HPDE6-E6E7 (cell line): ENCODE measurements at regions not wholly inside any gene's neighbourhood (a gene's known extent, or its start where the extent isn't known, plus 50 kb on each side); places are given as distances from the start of the nearest gene placed in this dataset.

Source experiments
- DNase-seq: peaks from one replicate; pipeline ENCODE4 v3.0.0; 2011; ENCODE audit warnings: missing footprints; ENCODE audit errors: extremely low spot score

DNA sequence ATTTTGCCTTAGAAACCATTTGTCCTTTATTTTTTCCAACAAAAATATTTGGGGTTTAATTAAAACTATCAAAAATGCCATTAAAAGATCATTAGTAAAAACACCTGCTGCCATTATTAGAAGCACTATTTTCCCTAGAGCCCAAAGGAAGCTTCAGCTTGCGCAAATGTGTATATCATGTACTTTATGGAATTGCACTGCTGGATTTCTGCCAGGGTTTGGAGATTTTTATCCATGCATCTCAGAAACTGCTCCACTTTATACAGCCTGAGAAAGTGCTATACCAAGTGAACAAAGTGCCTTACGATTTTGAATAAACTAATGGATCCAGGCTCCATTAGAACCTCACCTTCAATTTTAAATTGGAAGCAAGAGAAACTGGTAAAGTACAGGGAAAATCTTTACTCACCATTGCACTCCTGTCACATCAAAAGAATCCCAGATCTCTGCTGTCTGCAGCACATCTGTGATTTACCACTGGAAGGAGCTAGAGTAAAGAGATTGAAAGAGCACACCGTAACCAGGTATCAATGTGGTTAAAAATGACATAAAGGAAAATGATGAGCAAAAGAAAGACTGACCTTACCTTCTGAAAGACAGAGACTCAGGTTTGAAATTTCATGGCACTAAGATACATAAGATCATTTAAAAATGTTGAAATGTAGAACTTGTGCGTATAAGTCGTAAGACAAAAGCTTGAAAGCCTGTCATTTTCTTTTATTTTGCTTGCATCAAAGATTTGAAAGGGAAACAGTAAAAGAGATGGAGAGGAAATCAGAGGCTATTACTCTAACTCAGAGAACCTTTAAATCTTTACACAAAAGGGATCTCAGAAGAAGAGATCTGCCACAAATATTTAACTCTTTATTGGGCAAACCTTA, 678.1 kb upstream of the GOT2 start:
- peak; percentile 22 for DNase-seq

DNA sequence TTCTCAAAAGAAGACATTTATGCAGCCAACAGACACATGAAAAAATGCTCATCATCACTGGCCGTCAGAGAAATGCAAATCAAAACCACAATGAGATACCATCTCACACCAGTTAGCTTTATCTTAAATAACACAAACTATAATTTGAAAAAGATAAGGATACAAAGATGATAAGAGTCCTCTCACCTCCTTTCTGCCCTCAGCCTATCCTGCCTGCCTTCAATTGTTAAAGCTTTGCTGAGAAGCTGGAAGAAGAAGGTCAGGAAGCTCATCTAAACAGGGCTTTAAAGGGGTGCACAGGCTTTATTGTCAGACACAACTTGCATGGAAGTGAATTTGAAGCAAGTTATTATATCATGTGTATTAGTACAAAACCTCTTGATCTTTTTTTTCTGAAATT, 676.3 kb upstream of the GOT2 start:
- no peak for DNase-seq

- DNase-seq: no peak
Observed at GRCh38 chr16:59405802-59406201, 671.7 kb upstream of the GOT2 start.

GRCh38 chr16:59404509-59404908, 670.4 kb upstream of the GOT2 start:
- no peak for DNase-seq

GRCh38 chr16:59400830-59401229, 666.7 kb upstream of the GOT2 start:
- DNase-seq: no peak

GRCh38 chr16:59397638-59398037, 663.5 kb upstream of the GOT2 start:
- no peak for DNase-seq

GRCh38 chr16:59394526-59394925, 660.4 kb upstream of the GOT2 start:
- no peak for DNase-seq

- DNase-seq: no peak
Observed at GRCh38 chr16:59392911-59393310, 658.8 kb upstream of the GOT2 start.

- no peak for DNase-seq
Observed at GRCh38 chr16:59391617-59392364, 657.7 kb upstream of the GOT2 start.

GRCh38 chr16:59385959-59386358, 651.8 kb upstream of the GOT2 start:
- DNase-seq: no peak

DNA sequence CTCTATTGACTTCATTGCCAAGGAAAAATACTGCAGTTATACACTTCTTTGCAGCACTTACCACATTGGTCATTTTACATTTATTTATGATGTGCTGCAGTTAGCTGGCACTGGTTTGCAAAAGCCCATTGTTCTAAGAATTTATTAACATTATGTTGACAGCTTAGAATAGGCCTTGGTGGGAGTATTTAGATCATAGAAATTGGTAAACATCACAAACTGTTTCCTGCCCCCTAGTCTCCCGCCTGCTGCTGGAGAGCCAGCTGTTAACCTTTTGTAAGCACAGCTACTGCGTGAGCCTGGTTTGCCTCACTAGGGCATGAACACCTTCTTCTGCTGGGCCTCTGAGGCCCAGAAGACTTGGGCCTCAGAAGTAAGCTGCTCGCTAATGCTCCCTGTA, 651.4 kb upstream of the GOT2 start:
- no peak for DNase-seq

DNA sequence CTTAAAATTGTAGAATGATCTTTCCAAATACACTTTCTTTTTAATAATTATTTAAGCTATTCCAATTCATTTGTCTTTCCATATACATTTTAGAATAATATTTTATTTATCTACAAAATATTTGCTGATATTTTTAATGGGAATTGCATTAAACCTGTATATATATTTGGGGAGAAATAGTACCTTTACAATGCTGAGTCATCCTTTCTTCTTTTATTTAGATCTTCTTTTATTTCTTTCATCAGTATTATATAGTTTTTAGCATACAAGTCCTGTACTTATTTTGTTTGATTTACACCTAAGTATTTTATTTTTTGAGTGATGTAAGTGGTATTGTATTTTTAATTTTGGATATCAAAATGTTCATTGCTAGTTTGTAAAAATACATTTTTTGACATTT, 639.5 kb upstream of the GOT2 start:
- no peak for DNase-seq

DNA sequence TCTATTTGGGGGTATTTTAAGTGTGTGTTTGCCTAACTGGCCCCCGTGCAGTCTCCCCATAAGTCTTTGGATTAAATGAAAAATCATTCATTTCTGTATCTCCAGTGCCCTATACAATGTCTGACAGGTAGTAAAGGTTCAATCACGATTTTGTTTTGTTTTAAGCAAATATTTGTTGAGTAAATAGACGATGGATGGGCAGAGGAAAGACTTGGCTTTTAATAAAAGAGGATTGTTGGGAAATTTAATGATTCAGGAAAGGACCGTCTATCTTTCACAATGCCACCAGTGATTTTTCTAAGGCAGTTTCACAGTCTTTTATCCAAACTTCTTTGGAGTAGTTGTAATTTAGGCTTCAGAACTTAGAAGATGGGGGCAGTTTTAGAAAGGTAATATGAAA, 636.6 kb upstream of the GOT2 start:
- DNase-seq: no peak

GRCh38 chr16:59369523-59369922, 635.4 kb upstream of the GOT2 start:
- DNase-seq: no peak

DNA sequence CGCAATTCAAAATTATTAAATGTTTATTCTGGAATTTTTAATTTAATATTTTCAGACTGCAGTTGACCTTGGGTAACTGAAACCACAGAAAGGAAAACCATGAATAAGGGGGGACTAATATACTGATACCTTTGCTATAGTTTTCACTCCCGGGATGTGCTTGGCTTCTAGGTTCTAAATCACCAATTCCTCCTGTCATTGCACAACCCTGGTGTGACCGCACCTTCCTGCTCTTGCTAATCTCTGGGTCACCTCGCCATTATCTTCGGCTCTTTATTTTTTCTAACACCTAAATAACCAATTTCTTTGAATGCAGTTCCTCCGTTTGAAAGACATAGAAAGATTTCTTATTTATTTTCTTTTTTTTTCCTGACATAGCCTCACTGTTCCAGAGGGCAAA, 634.5 kb upstream of the GOT2 start:
- DNase-seq: no peak

DNA sequence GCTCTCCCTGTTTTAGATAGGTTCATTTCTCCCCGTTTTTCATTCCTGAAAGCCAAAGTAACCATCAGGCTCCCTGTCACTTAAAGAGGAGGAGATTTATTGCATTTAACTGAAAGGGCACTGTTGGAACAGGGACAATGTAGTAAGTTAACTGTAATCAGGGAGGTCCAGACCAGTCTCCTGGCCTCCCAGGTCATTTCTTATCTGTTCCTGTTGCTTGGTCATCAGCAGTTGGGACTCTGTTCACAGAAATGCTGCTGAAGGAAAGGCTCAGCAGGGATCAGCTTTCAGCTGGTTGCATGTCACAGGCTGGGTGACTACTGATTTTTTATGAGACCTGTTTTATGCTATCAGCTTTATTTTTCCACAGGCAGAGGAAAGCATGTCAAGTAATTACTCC, 622.6 kb upstream of the GOT2 start:
- DNase-seq: no peak

DNA sequence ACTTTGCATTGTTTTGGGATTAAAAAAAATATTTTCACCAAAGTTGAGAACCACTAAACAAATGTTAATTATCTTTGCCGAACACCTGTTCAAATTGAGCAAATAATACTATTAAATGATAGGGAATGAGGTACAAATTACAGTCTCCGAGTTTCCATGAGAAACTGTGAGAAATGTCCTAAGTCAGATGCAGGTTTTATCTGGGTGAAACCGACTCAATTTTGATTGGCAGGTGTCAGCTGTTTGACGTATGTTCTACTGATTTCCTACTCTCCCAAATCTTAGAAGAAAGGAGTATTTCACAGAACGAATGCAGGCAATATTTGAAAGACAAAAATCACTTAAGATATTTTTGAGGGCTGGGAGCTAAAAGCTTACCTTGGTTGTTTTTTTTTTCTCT, 622.0 kb upstream of the GOT2 start:
- DNase-seq: no peak

DNA sequence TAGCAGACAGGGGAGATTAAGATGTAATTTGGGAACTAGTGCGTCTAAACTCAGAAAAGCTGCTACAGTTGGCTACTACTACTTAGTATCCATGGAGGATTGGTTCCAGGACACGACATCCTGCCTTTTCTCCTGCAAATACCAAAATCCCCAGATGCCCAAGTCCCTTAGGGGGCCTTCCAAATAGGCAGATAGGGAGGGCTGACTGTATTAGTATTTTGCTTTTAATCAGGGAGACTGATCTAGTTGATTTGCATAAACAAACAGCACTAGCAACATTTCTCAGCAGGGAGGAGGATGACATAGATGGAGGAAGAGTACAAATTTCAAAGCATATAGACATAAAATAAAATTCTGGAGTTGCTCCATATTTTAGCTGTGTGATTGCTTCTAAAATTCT, 621.6 kb upstream of the GOT2 start:
- no peak for DNase-seq

GRCh38 chr16:59351305-59351903, 617.3 kb upstream of the GOT2 start:
- no peak for DNase-seq

DNA sequence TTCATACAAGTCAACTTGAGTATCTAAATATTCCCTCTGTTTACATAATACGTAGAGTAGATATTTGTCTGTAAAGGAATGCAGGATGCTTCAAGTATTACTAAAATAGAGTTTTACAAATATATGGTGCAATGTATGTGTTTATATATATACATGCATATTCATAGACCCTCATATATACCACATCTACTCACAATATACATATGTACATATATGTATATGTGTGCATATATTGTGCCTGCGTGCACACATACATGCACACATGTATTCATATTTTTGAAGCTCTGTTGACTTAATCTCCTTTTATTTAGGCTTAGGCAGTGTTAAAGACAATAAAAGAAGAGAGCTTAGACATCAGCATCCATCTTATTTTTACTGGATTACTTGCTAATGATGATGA, 616.6 kb upstream of the GOT2 start:
- no peak for DNase-seq

GRCh38 chr16:59342669-59343068, 608.6 kb upstream of the GOT2 start:
- DNase-seq: no peak

DNA sequence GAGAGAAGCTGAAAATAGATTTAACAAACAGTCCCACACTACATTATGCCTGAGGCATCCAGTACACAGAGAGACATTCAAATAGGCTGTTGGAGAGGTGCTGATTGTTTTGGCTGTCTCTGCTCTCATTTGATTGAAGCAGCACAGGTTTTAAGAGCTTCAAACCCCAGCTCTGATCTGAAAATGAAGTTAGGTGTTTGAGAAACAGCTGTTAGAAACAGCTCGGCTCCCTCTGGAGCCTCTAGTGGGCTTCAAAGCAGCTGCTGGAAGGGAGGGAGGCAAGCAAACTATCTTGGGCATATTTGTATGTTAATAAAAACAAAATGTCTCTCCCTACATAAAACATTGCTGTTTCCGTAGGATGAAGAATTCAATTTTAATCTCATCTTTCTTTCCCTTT, 607.3 kb upstream of the GOT2 start:
- DNase-seq: no peak

DNA sequence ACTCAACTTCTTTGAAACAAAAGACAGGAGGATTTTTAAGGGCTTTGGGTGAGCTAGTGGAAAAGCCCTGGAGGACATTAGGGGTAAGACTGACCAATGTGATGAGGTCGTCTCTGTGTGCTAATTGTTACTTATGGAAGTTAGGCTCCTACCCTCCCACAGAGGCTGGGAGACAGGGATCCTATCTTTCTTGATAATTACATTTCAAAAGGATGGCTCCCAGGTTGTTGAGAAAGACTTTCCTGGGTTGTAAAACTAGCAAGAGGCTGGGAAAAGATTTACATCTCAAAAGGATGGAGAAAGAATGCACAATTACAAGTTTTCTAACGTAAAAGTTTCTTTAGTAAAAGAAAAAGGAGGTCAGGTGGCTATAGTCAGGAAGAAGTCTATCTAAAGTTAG, 605.8 kb upstream of the GOT2 start:
- DNase-seq: no peak
